ENCODE measurements at regions not wholly inside any gene's neighbourhood (a gene's known extent, or its start where the extent isn't known, plus 50 kb on each side); places are given as distances from the start of the nearest gene placed in this dataset.

- DNase-seq (ENCODE audit: extremely low read depth, low read depth), result no peak
These were observed 645.3 kb upstream of the DDX18 start for GRCh38 chr2:117169036-117169765.

DNA sequence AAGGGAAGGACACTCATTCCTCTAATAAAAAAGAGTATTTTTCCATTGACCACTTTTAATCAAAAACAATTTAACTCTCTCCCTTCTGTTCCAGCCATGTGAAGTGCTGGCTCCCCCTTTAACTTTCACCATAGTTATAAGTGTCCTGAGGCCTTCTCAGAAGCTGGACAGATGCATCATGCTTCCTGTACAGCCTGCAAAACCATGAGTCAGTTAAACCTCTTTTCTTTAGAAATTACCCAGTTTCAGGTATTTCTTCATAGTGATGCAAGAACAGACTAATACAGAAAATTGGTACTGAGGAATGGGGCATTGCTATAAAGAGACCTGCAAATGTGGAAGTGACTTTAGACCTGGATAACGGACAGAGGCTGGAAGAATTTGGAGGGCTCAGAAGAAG lies 643.6 kb upstream of the DDX18 start:
- DNase-seq (ENCODE audit: extremely low read depth, low read depth), result no peak

GRCh38 chr2:117179405-117179804 lies 635.1 kb upstream of the DDX18 start:
- no peak for DNase-seq (ENCODE audit: extremely low read depth, low read depth)

DNA sequence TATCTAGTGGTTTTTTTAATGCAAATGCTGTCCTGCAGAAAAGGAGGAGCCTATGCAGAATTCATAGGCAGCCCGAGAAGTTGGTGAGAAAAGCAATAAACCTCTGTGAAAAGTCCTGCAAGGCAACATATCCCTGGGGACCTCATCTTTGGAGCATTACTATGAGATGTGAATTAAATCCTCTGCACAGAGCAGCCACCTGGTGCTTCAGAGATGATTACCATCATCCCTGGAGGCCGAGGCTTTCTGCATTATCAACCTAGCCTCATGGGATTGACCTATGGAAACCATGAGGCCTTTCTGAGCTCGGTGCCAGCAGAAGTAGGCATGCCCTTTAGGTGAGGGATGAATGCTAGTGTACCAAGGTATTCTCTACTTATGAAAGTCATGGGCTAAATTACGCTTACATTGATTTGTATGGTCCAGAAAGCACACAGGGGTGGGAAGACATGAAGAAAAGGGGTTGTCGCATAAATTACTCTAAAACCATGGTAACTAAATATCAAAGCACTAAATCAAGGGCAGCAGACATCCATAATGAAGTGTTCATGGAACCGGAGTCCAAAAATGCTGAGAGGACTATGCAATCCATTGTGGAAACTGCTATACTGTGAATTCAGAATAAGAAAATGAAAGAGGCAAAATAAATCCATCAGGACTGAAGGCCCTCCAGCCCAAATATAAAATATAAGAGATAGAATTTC lies 623.5 kb upstream of the DDX18 start:
- DNase-seq (ENCODE audit: extremely low read depth, low read depth), result no peak

DNA sequence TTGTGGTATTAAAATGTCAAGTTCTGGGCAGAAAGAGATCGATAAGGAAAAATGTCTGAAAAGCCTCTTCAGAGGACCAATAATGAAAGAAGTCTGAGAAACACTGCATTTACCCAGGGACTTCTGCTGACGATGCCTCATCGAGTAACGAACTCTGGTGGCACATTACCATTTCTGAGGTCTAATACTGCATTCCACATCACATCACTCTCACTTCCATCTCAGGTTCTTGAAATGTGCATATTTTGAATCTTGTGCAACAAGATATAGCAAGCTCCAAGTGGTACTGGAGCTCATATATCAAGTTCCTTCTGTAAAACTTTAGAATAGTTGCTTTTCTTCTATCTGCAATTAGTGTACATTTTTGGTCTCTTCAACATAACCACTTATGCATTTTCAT lies 619.1 kb upstream of the DDX18 start:
- DNase-seq (ENCODE audit: extremely low read depth, low read depth), result no peak

DNA sequence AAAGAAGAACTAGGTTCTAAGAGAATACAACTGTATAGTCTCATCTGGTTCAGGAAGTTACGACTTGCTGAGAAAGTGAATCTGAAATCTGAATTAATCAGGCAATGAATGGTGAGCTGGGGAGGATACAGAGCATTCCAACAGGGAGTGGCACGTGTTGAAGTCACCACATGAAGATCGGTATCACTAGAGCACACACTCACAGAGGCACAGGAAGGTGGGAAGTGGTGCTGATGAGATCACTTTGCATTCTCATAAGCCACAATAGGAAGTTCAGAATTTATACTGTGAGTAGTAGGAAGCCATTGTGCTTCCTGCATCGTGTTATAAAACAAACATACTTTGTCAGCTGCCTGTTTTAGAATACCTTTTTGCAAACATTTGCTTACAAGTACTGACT lies 615.0 kb upstream of the DDX18 start:
- no peak for DNase-seq (ENCODE audit: extremely low read depth, low read depth)

GRCh38 chr2:117212562-117212961 lies 601.9 kb upstream of the DDX18 start:
- DNase-seq (ENCODE audit: extremely low read depth, low read depth), result no peak

DNA sequence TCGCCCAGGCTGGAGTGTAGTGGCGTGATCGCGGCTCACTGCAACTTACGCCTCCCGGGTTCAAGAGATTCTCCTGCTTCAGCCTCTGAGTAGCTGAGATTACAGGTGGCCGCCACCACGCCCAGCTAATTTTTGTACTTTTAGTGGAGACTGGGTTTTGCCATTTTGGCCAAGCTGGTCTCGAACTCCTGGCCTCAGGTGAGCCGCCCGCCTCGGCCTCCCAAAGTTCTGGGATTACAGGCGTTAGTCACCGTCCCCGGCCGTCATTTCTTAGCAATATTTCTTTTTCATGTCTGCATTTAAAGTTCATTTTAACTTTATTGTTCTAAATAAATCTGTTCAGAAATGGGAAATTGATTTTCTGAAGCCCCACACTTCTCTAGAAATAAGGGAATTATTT lies 597.3 kb upstream of the DDX18 start:
- no peak for DNase-seq (ENCODE audit: extremely low read depth, low read depth)

DNA sequence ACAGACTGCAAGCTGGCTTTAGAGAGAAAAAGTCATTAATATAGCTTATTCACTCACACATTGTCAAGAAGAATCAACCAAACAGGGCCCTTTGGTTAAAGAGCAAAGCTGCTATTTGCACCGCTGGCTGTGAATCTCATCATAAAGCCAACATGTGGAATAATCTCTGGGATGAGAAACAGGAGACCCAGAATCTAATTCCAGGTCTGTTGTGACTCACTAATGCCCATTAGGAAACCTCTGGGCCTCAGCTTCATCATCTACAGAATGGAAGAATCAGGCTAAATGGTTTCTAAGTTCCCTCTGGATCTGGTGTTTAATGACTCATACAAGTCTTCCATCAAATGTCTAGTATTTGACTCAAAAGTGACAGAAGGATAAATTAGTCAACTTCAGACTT lies 591.7 kb upstream of the DDX18 start:
- no peak for DNase-seq (ENCODE audit: extremely low read depth, low read depth)

- no peak for DNase-seq (ENCODE audit: extremely low read depth, low read depth)
These were observed 582.2 kb upstream of the DDX18 start for GRCh38 chr2:117232305-117232704.

DNA sequence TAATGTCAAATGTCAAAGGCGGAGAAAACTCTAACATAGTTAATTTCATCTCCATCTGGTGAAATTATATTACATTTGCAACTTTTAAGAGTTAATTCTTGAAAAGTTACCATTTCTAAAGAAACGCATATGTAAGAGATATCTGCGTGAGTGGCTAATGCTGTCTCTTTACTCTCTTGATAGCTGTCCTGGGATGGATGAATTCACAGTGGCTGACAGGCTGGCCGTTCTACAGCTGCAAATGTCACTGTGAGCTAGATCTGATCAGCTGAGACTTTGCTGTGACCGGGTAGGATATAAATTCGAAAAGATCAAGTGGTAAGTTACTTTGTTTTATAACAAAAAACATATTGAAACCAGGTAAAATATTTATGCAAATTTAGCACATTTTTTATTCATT lies 557.1 kb upstream of the DDX18 start:
- no peak for DNase-seq (ENCODE audit: extremely low read depth, low read depth)

DNA sequence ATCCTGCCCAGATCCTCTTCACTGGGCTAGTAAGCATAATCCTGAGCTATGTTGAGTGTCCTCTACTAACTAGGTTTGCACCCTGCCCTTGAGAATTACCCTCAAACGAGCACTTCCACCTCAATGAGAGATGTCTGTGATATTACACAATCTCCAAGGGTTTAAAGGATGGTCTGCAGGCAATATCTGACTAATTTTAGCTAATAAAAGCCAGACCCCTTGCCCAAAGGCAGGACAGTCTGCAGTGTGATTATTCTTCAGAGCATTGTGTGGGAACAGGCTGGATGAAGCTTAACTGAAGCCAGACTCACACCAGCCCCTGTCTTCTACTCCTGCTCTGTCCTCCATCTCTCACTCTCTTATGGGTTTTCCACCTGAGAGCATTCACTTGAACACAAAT lies 544.9 kb upstream of the DDX18 start:
- DNase-seq (ENCODE audit: extremely low read depth, low read depth), result no peak

GRCh38 chr2:117271631-117272030 lies 542.9 kb upstream of the DDX18 start:
- no peak for DNase-seq (ENCODE audit: extremely low read depth, low read depth)

GRCh38 chr2:117273009-117273671 lies 541.4 kb upstream of the DDX18 start:
- DNase-seq (ENCODE audit: extremely low read depth, low read depth), result no peak

- DNase-seq (ENCODE audit: extremely low read depth, low read depth), result no peak
These were observed 521.5 kb upstream of the DDX18 start for GRCh38 chr2:117293012-117293411.

GRCh38 chr2:117299451-117299850 lies 515.0 kb upstream of the DDX18 start:
- no peak for DNase-seq (ENCODE audit: extremely low read depth, low read depth)

DNA sequence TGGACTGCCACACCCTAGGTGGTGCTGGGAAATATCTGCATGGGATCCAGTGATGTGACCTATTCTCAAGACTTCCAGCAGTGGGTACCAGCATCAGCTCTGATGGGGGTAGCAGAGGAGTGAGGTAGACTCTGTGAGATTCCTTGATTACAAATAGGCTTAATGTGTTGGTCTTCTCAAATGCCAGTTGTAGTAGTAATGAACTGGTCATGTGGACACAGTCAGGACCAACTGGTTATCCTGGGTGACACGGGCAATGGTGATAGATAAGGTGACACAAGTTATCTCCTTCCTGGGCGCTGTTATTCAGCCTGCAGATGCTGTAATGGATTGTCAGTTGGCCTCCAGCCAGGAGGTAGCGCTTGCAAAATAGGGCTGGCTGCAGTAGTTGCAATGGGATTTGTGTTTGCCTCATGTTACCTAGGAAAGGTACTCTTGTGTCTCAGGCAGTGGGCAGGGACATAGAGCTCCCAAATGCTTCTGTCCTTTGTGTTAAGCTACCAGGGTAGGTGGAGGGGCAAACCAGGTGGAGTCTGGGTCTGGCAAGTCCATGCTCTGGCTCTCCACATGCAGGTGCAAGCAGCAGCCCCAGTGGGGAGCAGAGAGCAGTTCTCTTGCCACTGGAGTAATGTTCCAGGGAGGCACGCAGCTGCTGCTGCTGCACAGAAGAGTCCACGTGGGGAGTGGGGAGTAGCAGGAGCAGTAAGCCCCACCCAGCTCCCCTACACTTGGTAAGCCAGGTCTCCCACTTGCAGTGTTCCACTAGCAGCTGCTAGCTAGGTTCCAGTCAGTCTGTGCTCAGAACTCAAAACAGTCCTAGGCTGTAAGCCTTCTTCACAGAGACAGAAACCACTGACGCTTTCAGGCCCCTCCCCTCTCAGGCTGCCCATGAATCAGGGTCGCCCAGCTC lies 505.4 kb upstream of the DDX18 start:
- DNase-seq (ENCODE audit: extremely low read depth, low read depth), result no peak

GRCh38 chr2:117321816-117322215 lies 492.7 kb upstream of the DDX18 start:
- no peak for DNase-seq (ENCODE audit: extremely low read depth, low read depth)

DNA sequence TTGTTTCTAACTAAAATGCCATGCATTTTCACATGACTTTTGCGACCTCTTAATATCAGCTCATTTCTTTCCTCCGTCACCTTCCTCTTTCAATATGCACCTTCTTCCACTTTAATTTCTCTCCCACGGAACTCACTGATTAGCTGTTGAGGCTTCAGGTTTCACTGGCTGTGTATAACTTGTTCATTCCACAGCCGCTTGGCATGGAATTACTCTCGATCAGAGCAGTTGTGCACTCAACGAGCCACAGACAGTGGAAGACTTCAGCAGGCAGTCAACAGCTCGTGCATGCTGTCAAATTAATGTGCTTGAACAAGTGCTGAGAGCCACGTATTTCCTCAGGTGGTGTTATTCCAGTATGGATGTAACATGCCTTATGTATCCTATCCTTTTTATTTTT lies 491.2 kb upstream of the DDX18 start:
- no peak for DNase-seq (ENCODE audit: extremely low read depth, low read depth)

GRCh38 chr2:117330641-117331040 lies 483.9 kb upstream of the DDX18 start:
- DNase-seq (ENCODE audit: extremely low read depth, low read depth), result no peak

DNA sequence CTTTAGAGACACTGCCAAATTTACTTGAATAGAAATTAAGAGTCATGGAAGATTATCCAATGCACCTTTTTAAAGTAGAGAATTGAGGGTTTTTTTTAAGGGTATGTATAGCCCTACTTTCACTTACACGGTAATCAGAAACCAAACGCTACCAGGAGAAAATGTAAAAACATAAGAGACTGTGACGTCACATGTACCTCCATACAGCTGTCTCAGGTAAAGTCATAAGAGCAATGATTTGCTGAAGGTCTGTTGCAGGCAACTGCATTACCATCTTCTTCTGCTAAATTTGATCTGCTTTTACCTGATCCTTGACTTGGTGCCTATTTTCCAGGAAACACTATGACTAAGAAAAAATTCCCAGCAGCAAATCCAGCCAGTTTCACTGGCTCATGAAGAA lies 478.5 kb upstream of the DDX18 start:
- no peak for DNase-seq (ENCODE audit: extremely low read depth, low read depth)

Data from NCI-H460 (cell line).